HG03442 (cell line): ENCODE measurements at regions not wholly inside any gene's neighbourhood (a gene's known extent, or its start where the extent isn't known, plus 50 kb on each side); places are given as distances from the start of the nearest gene placed in this dataset.

ENCODE experiments used
- ATAC-seq: cut with Tn5 transposase; IDR thresholded peaks from one replicate; pipeline ENCODE4 v1.9.1; 2021; ENCODE audit warnings: mild to moderate bottlenecking, moderate library complexity; ENCODE audit not compliant: unreplicated experiment

DNA sequence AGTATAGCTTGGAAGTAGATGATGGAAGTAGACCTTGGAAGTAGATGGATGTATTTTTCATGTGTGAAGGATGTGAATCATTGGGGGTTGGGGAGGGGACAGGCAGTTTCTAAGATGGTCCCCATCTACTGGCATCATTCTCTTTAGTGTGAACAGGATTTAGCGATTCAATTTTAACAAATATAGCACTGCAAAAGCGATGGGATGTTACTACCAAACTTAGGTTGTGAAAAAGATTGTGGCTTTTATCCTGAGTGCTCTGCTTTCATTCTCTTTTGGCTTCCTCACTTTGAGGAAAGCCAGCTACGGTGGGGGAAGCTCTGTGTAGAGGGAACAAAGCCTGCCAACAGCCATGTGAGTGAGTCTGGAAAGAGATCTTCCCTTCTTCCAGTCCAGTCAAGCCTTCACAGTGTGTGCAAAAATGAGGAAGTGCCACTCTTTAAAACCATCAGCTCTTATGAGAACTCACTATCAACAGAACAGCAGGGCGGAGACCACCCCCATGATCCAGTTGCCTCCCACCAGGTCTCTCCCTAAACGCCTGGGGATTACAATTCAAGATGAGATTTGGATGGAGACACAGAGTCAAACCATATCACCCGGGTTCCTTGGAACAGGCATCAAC, 441.4 kb downstream of the SH3GL2 start:
- no peak for ATAC-seq

DNA sequence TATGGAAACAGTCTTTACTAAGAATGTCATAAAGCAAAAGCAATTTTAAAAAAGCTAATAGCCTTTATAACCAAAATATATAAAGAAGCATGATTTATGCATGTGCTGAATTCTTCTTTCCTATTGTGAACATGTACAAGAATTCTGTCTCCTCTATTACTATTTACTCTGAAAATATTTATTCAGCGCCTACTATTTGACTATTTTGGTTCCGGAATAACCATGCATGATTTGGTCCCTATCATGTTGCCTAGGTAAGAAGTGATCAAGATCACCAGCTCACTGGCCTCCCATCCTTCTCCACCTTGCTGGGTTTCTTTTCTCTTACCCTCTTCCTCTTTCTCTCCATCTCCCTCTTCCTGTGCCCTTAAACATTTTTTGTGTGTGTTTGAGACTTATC, 443.8 kb downstream of the SH3GL2 start:
- no peak for ATAC-seq

DNA sequence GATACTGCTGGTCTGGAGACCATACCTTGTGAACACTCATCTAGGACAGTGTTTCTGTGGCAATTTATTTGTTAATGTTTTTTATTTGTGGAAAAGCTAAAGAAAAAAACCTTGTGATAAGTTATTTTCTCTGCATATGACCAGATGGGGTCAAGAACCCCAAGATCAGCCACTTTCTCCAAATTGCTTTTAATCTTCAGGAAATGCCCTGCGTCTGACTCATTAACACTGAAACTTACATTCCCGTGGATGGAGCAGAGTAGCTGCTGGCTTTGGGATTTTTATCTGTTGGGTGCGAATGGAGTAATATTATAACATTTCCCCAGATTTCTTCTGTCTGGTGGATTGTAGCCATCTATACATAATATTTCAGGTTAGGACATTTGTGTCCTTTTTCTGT, 444.5 kb downstream of the SH3GL2 start:
- no peak for ATAC-seq

- no peak for ATAC-seq
These were observed 441.3 kb upstream of the ADAMTSL1 start for GRCh38 chr9:18032636-18033035.

- no peak for ATAC-seq
These were observed 437.3 kb upstream of the ADAMTSL1 start for GRCh38 chr9:18036422-18037187.

DNA sequence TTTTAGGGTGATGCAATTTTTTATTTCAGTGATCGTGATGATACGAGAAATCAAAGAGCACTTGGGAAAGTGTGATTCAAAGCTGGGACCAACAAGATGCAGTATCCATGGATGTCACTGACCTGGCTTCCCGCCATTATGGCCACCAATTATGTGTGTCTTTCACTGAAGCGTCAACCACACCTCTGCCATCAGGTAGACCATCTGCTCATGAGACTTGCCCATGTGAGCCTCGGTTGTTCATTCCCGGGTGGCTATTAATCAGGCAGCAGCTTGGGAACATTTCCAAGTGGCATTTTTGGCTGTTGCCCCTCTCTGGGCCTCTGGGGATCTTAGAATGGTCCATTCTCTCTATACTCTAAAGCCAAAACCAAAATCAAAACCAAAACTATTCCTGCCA, 436.0 kb upstream of the ADAMTSL1 start:
- ATAC-seq: no peak

DNA sequence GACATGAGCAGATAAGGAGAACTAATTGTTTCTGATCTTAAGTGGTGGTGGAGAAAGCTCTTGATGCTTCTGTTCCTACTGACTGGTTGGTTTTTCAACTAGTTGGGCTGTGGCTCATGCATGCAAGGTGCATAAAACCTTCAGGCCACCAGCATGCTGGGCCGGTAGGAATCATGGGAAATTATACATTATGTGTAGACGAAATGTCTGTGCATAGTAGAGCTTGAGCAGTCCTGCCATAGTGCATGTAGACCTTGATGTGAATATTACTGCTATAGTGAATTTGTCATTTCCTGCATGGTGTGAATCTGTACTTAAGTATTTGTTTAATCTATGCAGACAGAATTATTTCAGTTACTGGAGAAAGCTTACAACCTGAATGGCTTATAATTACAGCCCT, 433.6 kb upstream of the ADAMTSL1 start:
- no peak for ATAC-seq

- ATAC-seq: no peak
These were observed 430.0 kb upstream of the ADAMTSL1 start for GRCh38 chr9:18043978-18044377.

- no peak for ATAC-seq
These were observed 428.6 kb upstream of the ADAMTSL1 start for GRCh38 chr9:18045326-18045725.

GRCh38 chr9:18046068-18046467, 427.9 kb upstream of the ADAMTSL1 start:
- no peak for ATAC-seq

DNA sequence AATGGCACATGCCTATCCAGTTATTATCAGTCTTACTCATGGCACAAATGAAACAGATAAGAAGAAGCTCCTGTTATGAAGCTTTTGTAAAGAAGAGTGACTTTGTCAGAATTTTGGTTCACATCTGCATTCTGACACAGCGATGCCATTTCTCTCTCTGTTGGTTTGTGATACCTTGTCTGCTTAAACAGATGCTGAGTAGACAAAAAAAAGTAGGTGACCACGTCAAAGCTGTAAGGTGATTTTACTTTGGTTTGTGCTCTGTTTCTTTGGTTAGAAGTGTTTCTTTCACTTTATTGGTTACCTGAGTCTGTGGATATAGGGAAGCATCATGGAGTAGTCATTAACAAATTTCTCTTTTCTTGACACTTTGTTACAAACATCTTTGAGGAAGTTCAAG, 422.3 kb upstream of the ADAMTSL1 start:
- ATAC-seq: no peak

GRCh38 chr9:18052060-18052459, 421.9 kb upstream of the ADAMTSL1 start:
- no peak for ATAC-seq

DNA sequence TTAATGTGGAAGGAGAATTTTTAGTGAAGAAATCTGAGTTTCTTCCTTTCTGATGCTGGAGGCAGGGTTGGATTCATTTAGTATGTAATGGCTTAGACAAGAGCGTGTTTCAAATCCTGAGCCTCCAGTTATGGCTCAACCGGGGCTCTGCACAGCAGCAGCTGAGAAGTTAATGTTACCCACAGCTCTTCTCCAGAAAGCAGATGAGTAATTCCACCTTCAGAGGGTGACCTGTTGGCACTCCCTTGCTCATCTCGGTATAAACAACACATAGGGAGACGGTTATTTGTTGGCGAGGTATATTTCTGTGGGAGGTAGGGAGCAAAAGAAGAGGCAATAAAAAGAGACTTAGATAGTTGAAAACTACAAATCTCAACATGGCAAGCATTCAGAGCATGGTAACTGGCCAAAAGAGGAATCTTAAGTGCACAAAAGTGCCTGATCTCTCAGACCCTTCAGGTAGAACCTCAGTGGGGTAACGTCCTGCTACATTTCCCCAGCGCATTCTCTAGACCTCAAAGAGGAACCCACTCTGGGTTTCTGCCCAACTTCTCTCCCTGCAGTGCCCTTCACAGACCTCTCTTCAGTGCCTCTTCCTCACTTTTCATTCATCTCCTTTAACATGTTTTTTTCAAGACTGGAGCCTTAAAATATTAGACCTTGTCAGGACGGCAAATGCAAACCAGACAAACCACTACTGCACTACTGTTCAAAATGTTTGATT, 417.5 kb upstream of the ADAMTSL1 start:
- ATAC-seq: peak; percentile 37

DNA sequence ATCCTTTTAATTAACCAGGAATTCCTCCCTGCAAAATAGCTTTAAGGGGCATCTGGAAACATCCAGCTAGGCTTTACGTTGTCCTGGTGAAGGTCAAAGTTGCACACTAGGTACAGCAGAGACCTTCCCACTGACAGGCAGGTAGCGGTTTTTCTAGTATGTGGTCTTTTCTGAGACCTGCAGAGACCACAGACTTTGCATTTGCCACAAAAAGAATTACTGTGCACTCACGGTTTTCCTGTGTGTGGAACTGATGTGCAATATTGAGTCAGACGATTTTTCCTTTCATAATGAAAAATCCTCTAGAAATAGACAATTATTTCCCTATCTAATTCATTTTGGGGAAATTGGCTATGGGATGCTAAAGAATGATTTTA, 417.0 kb upstream of the ADAMTSL1 start:
- peak; percentile 97 for ATAC-seq

GRCh38 chr9:18058564-18059442, 415.1 kb upstream of the ADAMTSL1 start:
- no peak for ATAC-seq

GRCh38 chr9:18059447-18059846, 414.5 kb upstream of the ADAMTSL1 start:
- ATAC-seq: no peak

- no peak for ATAC-seq
These were observed 413.6 kb upstream of the ADAMTSL1 start for GRCh38 chr9:18060269-18060934.

- no peak for ATAC-seq
These were observed 412.6 kb upstream of the ADAMTSL1 start for GRCh38 chr9:18061332-18061731.

DNA sequence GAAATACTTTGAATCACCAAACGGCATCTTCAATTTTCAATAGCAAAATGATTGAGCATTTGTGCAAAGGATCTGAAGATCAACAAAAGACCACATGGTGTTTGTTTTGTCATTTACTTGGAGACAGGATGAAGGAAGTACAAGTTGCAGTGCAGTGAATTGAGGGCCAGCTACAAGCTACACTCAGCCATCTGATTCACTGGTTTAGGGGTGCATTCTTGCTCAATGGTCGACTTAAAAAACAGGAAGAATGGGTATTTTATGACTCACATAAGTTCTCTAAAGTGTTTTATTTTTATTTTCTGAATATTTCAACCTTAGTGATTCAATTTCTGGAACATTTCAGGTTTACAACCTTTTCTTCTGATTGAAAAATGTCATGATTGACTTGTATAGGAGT, 412.1 kb upstream of the ADAMTSL1 start:
- no peak for ATAC-seq

DNA sequence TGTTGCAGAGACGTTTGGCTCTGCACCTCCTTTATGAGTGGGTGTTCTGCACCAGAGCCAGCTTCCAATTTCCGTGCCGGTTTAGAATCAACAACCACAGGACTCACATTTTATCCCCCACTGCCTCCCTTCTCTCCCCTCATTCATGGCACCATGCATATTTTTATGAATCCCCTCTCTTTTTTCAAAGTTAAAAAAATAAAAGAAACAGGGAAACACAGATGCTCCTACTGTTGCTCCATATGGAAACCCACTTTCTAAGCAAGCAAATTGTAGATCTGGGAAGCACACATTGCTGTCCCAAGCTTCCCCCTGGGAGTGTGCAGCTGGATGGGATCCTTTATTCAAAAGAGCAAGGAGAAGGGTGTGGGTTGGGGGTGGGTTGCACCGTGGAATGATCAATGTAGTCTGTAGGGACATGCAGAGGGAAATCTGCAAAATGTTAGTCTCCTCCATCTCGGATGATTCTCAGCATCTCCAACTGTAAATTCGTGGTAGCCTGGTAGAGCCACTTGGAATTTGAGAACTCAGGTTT, 410.0 kb upstream of the ADAMTSL1 start:
- ATAC-seq: no peak
